HEK293T (cell line): ENCODE measurements at regions not wholly inside any gene's neighbourhood (a gene's known extent, or its start where the extent isn't known, plus 50 kb on each side); places are given as distances from the start of the nearest gene placed in this dataset.

Source experiments
- CTCF ChIA-PET: fragments of 350-600 bp; formaldehyde crosslinking; extraction: SDS; loops from one replicate; lab custom pipeline; 2021; ENCODE audit warnings: antibody characterized with exemption, inconsistent platforms; lab: Yijun Ruan, JAX
- POLR2A ChIA-PET: fragments of 350-600 bp; formaldehyde crosslinking; extraction: SDS; loops from one replicate; lab custom pipeline; 2020; ENCODE audit warnings: antibody characterized with exemption, inconsistent platforms; lab: Yijun Ruan, JAX
- DNase-seq: peaks from one replicate; pipeline ENCODE4 v3.0.0; 2012; ENCODE audit warnings: mixed read lengths; ENCODE audit errors: extremely low spot score
- ARNT ChIP-seq: fragments of 450-650 bp; IDR thresholded peaks from 2 replicates; pipeline ENCODE4 v1.6.1; 2017; ENCODE audit warnings: mild to moderate bottlenecking
- BHLHE40 ChIP-seq: fragments of 450-650 bp; IDR thresholded peaks from 2 replicates; pipeline ENCODE4 v1.6.1; 2016; ENCODE audit warnings: mild to moderate bottlenecking, moderate library complexity, borderline replicate concordance
- CTBP1 ChIP-seq: fragments of 450-650 bp; IDR thresholded peaks from 2 replicates; pipeline ENCODE4 v1.6.1; 2016; ENCODE audit warnings: borderline replicate concordance
- ELF4 ChIP-seq: fragments of 450-650 bp; IDR thresholded peaks from 2 replicates; pipeline ENCODE4 v1.6.1; 2017; ENCODE audit warnings: antibody characterized with exemption
- FOXA1 ChIP-seq: fragments of 450-650 bp; IDR thresholded peaks from 2 replicates; pipeline ENCODE4 v1.6.1; 2016; ENCODE audit warnings: mild to moderate bottlenecking
- FOXK2 ChIP-seq: fragments of 450-650 bp; IDR thresholded peaks from 2 replicates; pipeline ENCODE4 v1.6.1; 2016; ENCODE audit warnings: mild to moderate bottlenecking
- FOXM1 ChIP-seq: fragments of 450-650 bp; IDR thresholded peaks from 2 replicates; pipeline ENCODE4 v1.6.1; 2017; ENCODE audit warnings: mild to moderate bottlenecking, borderline replicate concordance
- HDGF ChIP-seq: fragments of 450-650 bp; IDR thresholded peaks from 2 replicates; pipeline ENCODE4 v1.6.1; 2017; ENCODE audit warnings: antibody characterized with exemption, borderline replicate concordance
- L3MBTL2 ChIP-seq: fragments of 450-650 bp; conservative IDR thresholded peaks from 2 replicates; pipeline ENCODE4 v1.6.1; 2016; ENCODE audit warnings: mild to moderate bottlenecking
- LEF1 ChIP-seq: fragments of 450-650 bp; IDR thresholded peaks from 2 replicates; pipeline ENCODE4 v1.6.1; 2017; ENCODE audit warnings: mild to moderate bottlenecking, borderline replicate concordance
- NFRKB ChIP-seq: fragments of 450-650 bp; IDR thresholded peaks from 2 replicates; pipeline ENCODE4 v1.6.1; 2016; ENCODE audit warnings: mild to moderate bottlenecking, moderate library complexity
- PKNOX1 ChIP-seq: fragments of 450-650 bp; IDR thresholded peaks from 2 replicates; pipeline ENCODE4 v1.6.1; 2016
- SP1 ChIP-seq: fragments of 450-650 bp; IDR thresholded peaks from 2 replicates; pipeline ENCODE4 v1.6.1; 2017
- SUZ12 ChIP-seq: fragments of 450-650 bp; IDR thresholded peaks from 2 replicates; pipeline ENCODE4 v1.6.1; 2016; ENCODE audit warnings: mild to moderate bottlenecking
- TARDBP ChIP-seq: fragments of 450-650 bp; IDR thresholded peaks from 2 replicates; pipeline ENCODE4 v1.6.1; 2016
- ZNF384 ChIP-seq: fragments of 450-650 bp; IDR thresholded peaks from 2 replicates; pipeline ENCODE4 v1.6.1; 2016

- TF ChIP-seq PKNOX1 (no peak), SP1 (no peak), CTBP1 (no peak), ELF4 (no peak), FOXA1 (no peak), SUZ12 (no peak), L3MBTL2 (no peak), LEF1 (no peak), NFRKB (no peak), TARDBP (no peak), ARNT (no peak), FOXK2 (no peak), ZNF384 (no peak), BHLHE40 (no peak)
- CTCF ChIA-PET: no interaction called here
- POLR2A ChIA-PET: no interaction called here
- no peak for DNase-seq
These were observed 65.7 kb downstream of the IL21 start for GRCh38 chr4:122555216-122555615.

- no peak for DNase-seq
- TF ChIP-seq FOXK2: no peak
- POLR2A ChIA-PET: no interaction called here
- CTCF ChIA-PET: no interaction called here
These were observed 67.4 kb downstream of the IL21 start for GRCh38 chr4:122553432-122553831.

GRCh38 chr4:122552898-122553297 is 68.0 kb downstream of the IL21 start:
- DNase-seq: no peak
- POLR2A ChIA-PET: no interaction called here
- CTCF ChIA-PET: interaction anchor here (0.6 kb wide), 1 partner anchor 16 kb away, joined by 3 read pairs; no protein-coding TSS in a partner anchor
- TF ChIP-seq SP1 (no peak), TARDBP (no peak), ELF4 (no peak), ARNT (no peak)

GRCh38 chr4:122548886-122549630 is 71.8 kb downstream of the IL21 start:
- POLR2A ChIA-PET: no interaction called here
- CTCF ChIA-PET: no interaction called here
- no peak for DNase-seq
- no peak for TF ChIP-seq SP1
- no peak for TF ChIP-seq CTBP1
- TF ChIP-seq TARDBP: no peak
- no peak for TF ChIP-seq ZNF384
- TF ChIP-seq LEF1: no peak
- no peak for TF ChIP-seq FOXM1
- no peak for TF ChIP-seq FOXA1
- TF ChIP-seq SUZ12: no peak
- TF ChIP-seq L3MBTL2: no peak
- TF ChIP-seq PKNOX1: no peak
- no peak for TF ChIP-seq ELF4
- TF ChIP-seq NFRKB: no peak
- TF ChIP-seq ARNT: no peak
- TF ChIP-seq FOXK2: no peak
- no peak for TF ChIP-seq HDGF
- no peak for TF ChIP-seq BHLHE40

- CTCF ChIA-PET: no interaction called here
- DNase-seq: no peak
- no peak for TF ChIP-seq TARDBP
- TF ChIP-seq ZNF384: no peak
- TF ChIP-seq ELF4: no peak
- TF ChIP-seq SUZ12: no peak
- no peak for TF ChIP-seq SP1
- no peak for TF ChIP-seq FOXK2
- TF ChIP-seq ARNT: no peak
- TF ChIP-seq BHLHE40: no peak
- no peak for TF ChIP-seq PKNOX1
- TF ChIP-seq FOXM1: no peak
- no peak for TF ChIP-seq L3MBTL2
- TF ChIP-seq HDGF: no peak
- TF ChIP-seq FOXA1: no peak
- TF ChIP-seq CTBP1: no peak
- TF ChIP-seq LEF1: no peak
- no peak for TF ChIP-seq NFRKB
- POLR2A ChIA-PET: no interaction called here
These were observed 72.4 kb downstream of the IL21 start for GRCh38 chr4:122548452-122548851.

- CTCF ChIA-PET: no interaction called here
- POLR2A ChIA-PET: no interaction called here
These were observed 78.2 kb downstream of the IL21 start for GRCh38 chr4:122542411-122543236.

More at GRCh38 chr4:122542411-122543236, 78.2 kb downstream of the IL21 start:
- DNase-seq: no peak
- TF ChIP-seq FOXM1: no peak
- no peak for TF ChIP-seq SP1
- TF ChIP-seq L3MBTL2: no peak
- TF ChIP-seq ARNT: no peak
- TF ChIP-seq BHLHE40: no peak
- no peak for TF ChIP-seq FOXA1
- TF ChIP-seq ZNF384: no peak
- no peak for TF ChIP-seq CTBP1
- TF ChIP-seq LEF1: no peak
